ENCODE measurements at regions not wholly inside any gene's neighbourhood (a gene's known extent, or its start where the extent isn't known, plus 50 kb on each side); places are given as distances from the start of the nearest gene placed in this dataset.

- Histone ChIP-seq H3K79me2 (ENCODE audit: insufficient read depth, low read depth) (no peaks in the 10 kb centered on the region), H3K4me3 (IDR thresholded peaks at IDR 0.05; ENCODE audit: insufficient read depth, low read depth, low read length) (no peak overlapping the region), H2AFZ (ENCODE audit: low read depth) (no peak overlapping the region), H3K27me3 (ENCODE audit: insufficient read depth, low read depth) (no peaks in the 10 kb centered on the region), H3K27ac (no peak overlapping the region), H4K20me1 (ENCODE audit: insufficient read depth) (no peaks in the 10 kb centered on the region), H3K9ac (no peak overlapping the region), H3K4me1 (ENCODE audit: low read depth, poor library complexity, severe bottlenecking) (no peaks in the 10 kb centered on the region), H3K4me2 (no peak overlapping the region), H3K36me3 (ENCODE audit: insufficient read depth) (no peaks in the 10 kb centered on the region)
- no peak for TF ChIP-seq CTCF (conservative IDR thresholded peaks at IDR 0.05; ENCODE audit: low read depth, low read length)
These were observed 641.5 kb upstream of the SETBP1 start for GRCh38 chr18:44039216-44039615.

- Histone ChIP-seq H3K27me3 (ENCODE audit: insufficient read depth, low read depth) (no peaks in the 10 kb centered on the region), H3K4me1 (ENCODE audit: low read depth, poor library complexity, severe bottlenecking) (no peaks in the 10 kb centered on the region), H3K9ac (no peak overlapping the region), H3K79me2 (ENCODE audit: insufficient read depth, low read depth) (no peaks in the 10 kb centered on the region), H3K36me3 (ENCODE audit: insufficient read depth) (no peaks in the 10 kb centered on the region), H3K27ac (no peak overlapping the region), H3K4me2 (no peak overlapping the region), H2AFZ (ENCODE audit: low read depth) (no peak overlapping the region), H4K20me1 (ENCODE audit: insufficient read depth) (no peaks in the 10 kb centered on the region), H3K4me3 (IDR thresholded peaks at IDR 0.05; ENCODE audit: insufficient read depth, low read depth, low read length) (no peak overlapping the region)
- no peak for TF ChIP-seq CTCF (conservative IDR thresholded peaks at IDR 0.05; ENCODE audit: low read depth, low read length)
These were observed 640.9 kb upstream of the SETBP1 start for GRCh38 chr18:44039826-44040225.

GRCh38 chr18:44041553-44041952, 639.1 kb upstream of the SETBP1 start:
- H3K36me3 ChIP-seq (ENCODE audit: insufficient read depth): no peaks in the 10 kb centered on the region
- H3K4me1 ChIP-seq (ENCODE audit: low read depth, poor library complexity, severe bottlenecking): no peaks in the 10 kb centered on the region
- H3K27me3 ChIP-seq (ENCODE audit: insufficient read depth, low read depth): no peaks in the 10 kb centered on the region
- H3K4me2 ChIP-seq: no peak overlapping the region
- H4K20me1 ChIP-seq (ENCODE audit: insufficient read depth): no peaks in the 10 kb centered on the region
- no peaks in the 10 kb centered on the region for H3K79me2 ChIP-seq (ENCODE audit: insufficient read depth, low read depth)
- H3K4me3 ChIP-seq (IDR thresholded peaks at IDR 0.05; ENCODE audit: insufficient read depth, low read depth, low read length): no peak overlapping the region
- no peak overlapping the region for H2AFZ ChIP-seq (ENCODE audit: low read depth)
- no peak overlapping the region for H3K9ac ChIP-seq
- H3K27ac ChIP-seq: no peak overlapping the region
- TF ChIP-seq CTCF (conservative IDR thresholded peaks at IDR 0.05; ENCODE audit: low read depth, low read length): no peak

- H3K9ac ChIP-seq: no peak overlapping the region
- no peaks in the 10 kb centered on the region for H3K4me1 ChIP-seq (ENCODE audit: low read depth, poor library complexity, severe bottlenecking)
- no peaks in the 10 kb centered on the region for H3K36me3 ChIP-seq (ENCODE audit: insufficient read depth)
- H3K4me2 ChIP-seq: no peak overlapping the region
- no peak overlapping the region for H2AFZ ChIP-seq (ENCODE audit: low read depth)
- H3K27ac ChIP-seq: no peak overlapping the region
- no peak overlapping the region for H3K4me3 ChIP-seq (IDR thresholded peaks at IDR 0.05; ENCODE audit: insufficient read depth, low read depth, low read length)
- H3K79me2 ChIP-seq (ENCODE audit: insufficient read depth, low read depth): no peaks in the 10 kb centered on the region
- no peaks in the 10 kb centered on the region for H4K20me1 ChIP-seq (ENCODE audit: insufficient read depth)
- H3K27me3 ChIP-seq (ENCODE audit: insufficient read depth, low read depth): no peaks in the 10 kb centered on the region
- TF ChIP-seq CTCF (conservative IDR thresholded peaks at IDR 0.05; ENCODE audit: low read depth, low read length): no peak
These were observed 638.7 kb upstream of the SETBP1 start for GRCh38 chr18:44041961-44042360.

All from KMS-11 (cell line).